HG03103 (cell line): ENCODE measurements at regions not wholly inside any gene's neighbourhood (a gene's known extent, or its start where the extent isn't known, plus 50 kb on each side); places are given as distances from the start of the nearest gene placed in this dataset.

Experiments used
- ATAC-seq: cut with Tn5 transposase; IDR thresholded peaks from one replicate; pipeline ENCODE4 v1.9.1; 2021; ENCODE audit warnings: low read depth; ENCODE audit not compliant: unreplicated experiment

GRCh38 chr2:221125691-221126090 lies 446.4 kb downstream of the EPHA4 start:
- ATAC-seq, result no peak

DNA sequence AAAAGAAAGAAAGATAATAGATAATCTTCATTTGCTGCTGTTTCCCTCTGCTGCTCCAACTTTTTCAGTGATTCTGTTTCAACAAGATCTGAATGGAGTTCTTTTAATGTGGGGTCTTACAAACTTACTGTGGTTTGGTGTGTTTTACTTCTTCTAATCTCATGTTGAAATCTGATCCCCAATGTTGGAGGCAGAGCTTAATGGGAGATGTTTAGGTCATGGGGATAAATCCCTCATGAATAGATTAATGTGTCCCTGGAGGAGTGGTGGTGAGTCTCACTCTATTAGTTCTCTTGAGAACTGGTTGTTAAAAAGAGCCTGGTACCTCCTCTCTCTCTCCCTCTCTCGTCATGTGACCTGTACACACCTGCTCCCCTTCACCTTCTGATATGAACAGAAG lies 442.4 kb downstream of the EPHA4 start:
- no peak for ATAC-seq

DNA sequence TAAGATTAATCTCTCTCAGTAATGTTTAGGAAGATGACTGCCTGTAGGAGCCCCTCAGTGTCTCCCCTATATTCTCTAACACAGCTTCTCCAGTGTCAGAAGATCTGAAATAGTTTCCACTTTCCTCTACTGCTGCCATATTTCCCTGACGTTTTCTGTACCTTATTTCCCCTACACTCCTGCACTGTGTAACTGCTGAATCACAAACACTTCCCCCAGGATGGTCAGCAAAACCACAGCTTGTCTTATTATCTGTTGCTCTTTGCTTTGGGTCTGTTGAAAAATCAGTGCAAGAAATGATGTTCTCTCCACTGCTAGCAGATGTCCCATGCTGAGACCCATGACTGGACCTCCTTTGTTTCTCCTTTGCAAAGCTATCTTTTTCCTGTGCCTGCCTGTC lies 441.7 kb downstream of the EPHA4 start:
- no peak for ATAC-seq

- no peak for ATAC-seq
Observed at GRCh38 chr2:221133941-221134340, 438.2 kb downstream of the EPHA4 start.

DNA sequence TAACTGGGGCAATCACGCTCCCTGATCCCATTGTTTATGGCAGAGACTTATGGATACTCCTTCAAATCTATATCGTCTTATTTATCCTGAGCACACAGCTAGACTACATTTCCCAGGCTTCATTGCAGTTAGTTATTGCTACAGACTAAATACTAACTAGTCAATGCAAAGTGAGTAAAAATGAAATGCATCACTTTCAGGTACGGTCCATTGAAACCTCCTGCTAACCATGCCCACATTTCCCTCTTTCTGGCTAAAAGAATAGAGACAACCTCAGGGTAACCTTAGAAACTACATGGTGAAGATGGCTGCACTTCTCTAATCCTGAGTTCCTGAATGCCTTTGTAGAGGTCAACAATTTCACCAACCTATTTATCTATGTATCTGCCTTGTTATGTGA lies 437.4 kb downstream of the EPHA4 start:
- ATAC-seq, result no peak

DNA sequence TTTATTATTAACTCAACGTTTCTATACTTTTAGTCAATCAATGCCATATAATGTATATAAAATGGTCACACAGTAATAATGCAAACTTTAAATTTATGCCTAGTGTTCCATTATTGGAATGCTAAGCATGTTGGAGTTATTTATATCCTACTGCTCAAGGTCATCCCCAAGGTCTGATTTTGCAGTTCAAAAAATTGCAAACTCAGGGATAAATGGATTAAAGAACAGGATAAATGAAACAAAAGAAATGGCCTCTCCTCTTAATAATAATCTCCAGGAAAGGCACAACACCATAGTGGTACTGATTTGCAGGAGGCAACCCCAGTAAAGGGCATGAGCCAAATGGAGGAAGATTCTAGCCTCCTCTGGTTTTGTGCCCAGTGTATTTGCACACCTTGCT lies 436.4 kb downstream of the EPHA4 start:
- ATAC-seq, result no peak

DNA sequence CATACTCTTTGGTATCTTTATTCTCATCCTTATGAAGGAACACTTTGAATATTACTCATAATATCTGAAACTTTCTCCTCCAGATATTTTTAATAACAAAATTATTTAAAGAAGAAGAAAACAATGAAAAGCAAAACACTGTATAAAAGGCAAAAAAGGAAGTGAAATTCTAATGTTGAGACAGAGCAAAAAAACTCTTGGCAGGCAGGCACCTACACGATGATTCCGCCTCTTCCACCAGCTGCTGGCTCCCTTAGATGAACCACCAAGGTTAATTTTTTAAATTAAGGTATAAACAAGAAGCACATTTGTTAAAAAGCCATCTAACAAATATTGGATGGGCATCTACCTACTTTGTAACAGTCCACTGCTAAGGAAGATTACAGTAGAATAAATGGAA lies 434.7 kb downstream of the EPHA4 start:
- ATAC-seq, result no peak

DNA sequence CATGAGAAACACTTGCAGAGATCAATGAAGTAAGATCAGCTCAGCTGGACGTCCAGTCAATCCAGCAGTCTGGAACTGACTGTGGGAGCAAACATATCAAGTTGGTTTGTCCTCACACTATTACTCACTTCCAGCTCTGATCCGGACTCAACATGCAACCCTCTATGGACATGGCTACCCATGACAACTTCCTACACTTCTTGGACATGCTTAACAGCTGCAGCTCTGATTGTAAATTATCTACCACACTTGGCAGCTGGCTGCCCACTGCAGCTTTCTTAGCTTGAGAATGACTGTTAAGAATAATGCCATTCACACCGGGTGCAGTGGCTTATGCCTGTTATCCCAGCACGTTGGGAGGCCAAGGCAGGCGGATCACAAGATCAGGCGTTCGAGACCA lies 429.8 kb downstream of the EPHA4 start:
- no peak for ATAC-seq

DNA sequence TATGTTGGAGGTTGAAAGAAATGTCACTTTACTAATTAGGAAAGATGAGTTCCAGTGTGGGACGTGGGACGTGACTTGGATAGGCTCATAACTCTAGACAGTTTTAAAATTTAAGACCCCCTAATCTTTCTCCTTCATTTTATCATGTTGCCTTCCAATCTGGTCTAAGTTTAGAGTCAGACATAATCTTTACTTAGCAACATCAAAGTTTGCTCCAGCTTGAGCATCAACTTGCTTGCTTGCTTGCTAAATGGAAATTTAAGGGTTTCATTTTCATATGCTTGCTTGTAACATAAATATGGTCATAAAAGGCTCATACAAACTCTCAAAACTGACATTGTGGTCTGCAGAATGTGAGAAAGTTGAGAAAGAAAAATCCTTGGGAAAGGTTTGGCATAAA lies 428.9 kb downstream of the EPHA4 start:
- no peak for ATAC-seq

GRCh38 chr2:221144909-221145308 lies 427.2 kb downstream of the EPHA4 start:
- ATAC-seq, result no peak

DNA sequence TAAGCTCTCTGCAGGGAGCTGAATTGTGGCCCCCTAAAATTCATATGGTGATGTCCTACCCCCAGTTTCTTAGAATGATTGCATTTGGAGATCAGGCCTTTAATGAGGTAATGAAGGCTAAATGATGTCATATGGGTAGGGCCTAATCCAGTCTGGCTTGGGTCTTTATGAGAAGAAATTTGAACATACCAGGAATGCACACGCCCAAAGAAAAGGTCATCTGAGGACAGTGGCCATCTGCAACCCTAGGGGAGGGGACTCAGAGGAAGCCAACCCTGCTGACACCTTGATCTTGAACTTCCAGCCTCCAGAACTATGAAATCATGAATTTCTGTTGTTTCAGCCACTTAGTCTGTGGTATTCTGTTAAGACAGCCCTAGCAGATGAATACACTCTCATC lies 426.7 kb downstream of the EPHA4 start:
- ATAC-seq, result no peak

DNA sequence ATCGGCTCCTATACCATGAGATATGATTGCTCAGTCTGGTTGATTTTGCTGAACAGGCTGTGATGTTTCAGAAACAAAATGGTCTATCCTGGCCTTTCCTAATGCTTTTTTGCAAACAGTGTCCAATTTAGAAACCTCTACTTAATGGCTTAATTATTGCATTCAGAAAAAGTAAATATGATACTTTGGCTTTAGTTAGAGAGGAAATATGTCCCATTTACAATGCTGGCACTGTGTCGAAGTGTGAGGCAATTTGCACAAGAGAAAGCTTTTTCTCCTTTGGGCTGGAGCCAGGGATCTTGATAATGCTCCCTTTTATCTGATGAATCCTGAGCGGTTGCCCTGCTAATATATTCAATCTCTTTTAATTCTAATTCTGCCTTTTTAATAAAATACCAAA lies 418.9 kb downstream of the EPHA4 start:
- no peak for ATAC-seq

- no peak for ATAC-seq
Observed at GRCh38 chr2:221154176-221154575, 417.9 kb downstream of the EPHA4 start.

- ATAC-seq, result no peak
Observed at GRCh38 chr2:221156062-221156734, 415.9 kb downstream of the EPHA4 start.

- no peak for ATAC-seq
Observed at GRCh38 chr2:221161186-221161585, 410.9 kb downstream of the EPHA4 start.

GRCh38 chr2:221166292-221166691 lies 405.8 kb downstream of the EPHA4 start:
- ATAC-seq, result no peak

DNA sequence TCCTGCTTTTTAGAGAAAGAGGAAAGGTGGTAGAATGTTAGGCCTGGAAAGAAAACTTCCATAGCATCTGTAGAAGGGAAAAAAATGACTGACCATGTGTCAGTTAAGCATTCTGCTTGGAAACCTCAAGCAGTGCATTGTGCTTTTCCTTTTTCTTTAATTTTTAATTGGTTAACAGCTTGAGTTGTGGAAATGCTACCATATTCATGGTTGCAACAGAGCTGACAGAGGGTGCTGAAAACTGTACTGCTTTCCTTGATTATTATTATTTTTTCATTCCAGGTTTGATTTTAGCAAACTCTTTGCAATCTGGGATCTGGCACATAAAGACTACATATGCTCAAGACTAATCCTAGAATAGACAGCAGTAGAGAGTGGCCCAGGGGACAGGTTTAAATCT lies 404.5 kb downstream of the EPHA4 start:
- ATAC-seq, result no peak

- ATAC-seq, result no peak
Observed at GRCh38 chr2:221169724-221170123, 402.4 kb downstream of the EPHA4 start.

DNA sequence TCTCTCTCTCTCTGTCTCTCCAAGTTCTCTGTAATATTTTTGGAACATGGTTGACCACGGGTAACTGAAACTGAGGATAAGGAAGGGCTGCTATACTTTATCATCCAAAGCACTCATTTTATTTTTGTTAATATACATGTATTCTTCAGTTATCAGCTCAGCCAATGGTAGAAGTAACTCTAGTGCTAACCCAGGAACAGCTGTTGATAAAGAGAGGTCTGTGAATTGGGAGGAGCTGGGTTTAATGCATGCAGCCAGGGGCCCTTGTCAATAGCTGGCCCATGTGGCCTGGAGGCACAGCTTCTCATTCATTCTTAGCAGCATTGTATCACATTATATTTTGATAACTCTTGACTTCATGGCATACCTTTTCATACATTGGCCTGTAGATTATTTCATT lies 401.6 kb downstream of the EPHA4 start:
- no peak for ATAC-seq

GRCh38 chr2:221176667-221177066 lies 395.4 kb downstream of the EPHA4 start:
- no peak for ATAC-seq

GRCh38 chr2:221178139-221178538 lies 394.0 kb downstream of the EPHA4 start:
- no peak for ATAC-seq

- no peak for ATAC-seq
Observed at GRCh38 chr2:221186873-221187272, 385.2 kb downstream of the EPHA4 start.

GRCh38 chr2:221189431-221190067 lies 382.6 kb downstream of the EPHA4 start:
- no peak for ATAC-seq
